ENCODE measurements at regions not wholly inside any gene's neighbourhood (a gene's known extent, or its start where the extent isn't known, plus 50 kb on each side); places are given as distances from the start of the nearest gene placed in this dataset.

- TF ChIP-seq GATA3 (IDR thresholded peaks at IDR 0.05; ENCODE audit: low read depth, low read length) (no peak), GATA2 (IDR thresholded peaks at IDR 0.05; ENCODE audit: low read depth, low read length) (no peak)
Measured at GRCh38 chr6:149140137-149140909, 177.2 kb upstream of the TAB2 start.

- TF ChIP-seq GATA2 (IDR thresholded peaks at IDR 0.05; ENCODE audit: low read depth, low read length) (no peak), GATA3 (IDR thresholded peaks at IDR 0.05; ENCODE audit: low read depth, low read length) (no peak)
Measured at GRCh38 chr6:149140910-149141290, 176.6 kb upstream of the TAB2 start.

GRCh38 chr6:149142924-149143429 is 174.5 kb upstream of the TAB2 start:
- TF ChIP-seq GATA3 (IDR thresholded peaks at IDR 0.05; ENCODE audit: low read depth, low read length) (no peak), GATA2 (IDR thresholded peaks at IDR 0.05; ENCODE audit: low read depth, low read length) (no peak)

- TF ChIP-seq GATA3 (IDR thresholded peaks at IDR 0.05; ENCODE audit: low read depth, low read length) (no peak), GATA2 (IDR thresholded peaks at IDR 0.05; ENCODE audit: low read depth, low read length) (no peak)
Measured at GRCh38 chr6:149147195-149147594, 170.3 kb upstream of the TAB2 start.

- TF ChIP-seq GATA3 (IDR thresholded peaks at IDR 0.05; ENCODE audit: low read depth, low read length) (no peak), GATA2 (IDR thresholded peaks at IDR 0.05; ENCODE audit: low read depth, low read length) (no peak)
Measured at GRCh38 chr6:149147938-149148718, 169.4 kb upstream of the TAB2 start.

- TF ChIP-seq GATA3 (IDR thresholded peaks at IDR 0.05; ENCODE audit: low read depth, low read length), result no peak
- no peak for TF ChIP-seq GATA2 (IDR thresholded peaks at IDR 0.05; ENCODE audit: low read depth, low read length)
Measured at GRCh38 chr6:149149653-149150052, 167.9 kb upstream of the TAB2 start.

- TF ChIP-seq GATA2 (IDR thresholded peaks at IDR 0.05; ENCODE audit: low read depth, low read length), result no peak
- TF ChIP-seq GATA3 (IDR thresholded peaks at IDR 0.05; ENCODE audit: low read depth, low read length), result no peak
Measured at GRCh38 chr6:149150301-149150700, 167.2 kb upstream of the TAB2 start.

GRCh38 chr6:149150801-149151398 is 166.6 kb upstream of the TAB2 start:
- TF ChIP-seq GATA3 (IDR thresholded peaks at IDR 0.05; ENCODE audit: low read depth, low read length) (no peak), GATA2 (IDR thresholded peaks at IDR 0.05; ENCODE audit: low read depth, low read length) (no peak)

- TF ChIP-seq GATA2 (IDR thresholded peaks at IDR 0.05; ENCODE audit: low read depth, low read length) (no peak), GATA3 (IDR thresholded peaks at IDR 0.05; ENCODE audit: low read depth, low read length) (no peak)
Measured at GRCh38 chr6:149152521-149152920, 165.0 kb upstream of the TAB2 start.

GRCh38 chr6:149153100-149153499 is 164.4 kb upstream of the TAB2 start:
- TF ChIP-seq GATA2 (IDR thresholded peaks at IDR 0.05; ENCODE audit: low read depth, low read length) (no peak), GATA3 (IDR thresholded peaks at IDR 0.05; ENCODE audit: low read depth, low read length) (no peak)

- TF ChIP-seq GATA3 (IDR thresholded peaks at IDR 0.05; ENCODE audit: low read depth, low read length), result no peak
- no peak for TF ChIP-seq GATA2 (IDR thresholded peaks at IDR 0.05; ENCODE audit: low read depth, low read length)
Measured at GRCh38 chr6:149153693-149154092, 163.8 kb upstream of the TAB2 start.

GRCh38 chr6:149154261-149154821 is 163.2 kb upstream of the TAB2 start:
- TF ChIP-seq GATA3 (IDR thresholded peaks at IDR 0.05; ENCODE audit: low read depth, low read length) (no peak), GATA2 (IDR thresholded peaks at IDR 0.05; ENCODE audit: low read depth, low read length) (no peak)

- no peak for TF ChIP-seq GATA2 (IDR thresholded peaks at IDR 0.05; ENCODE audit: low read depth, low read length)
- no peak for TF ChIP-seq GATA3 (IDR thresholded peaks at IDR 0.05; ENCODE audit: low read depth, low read length)
Measured at GRCh38 chr6:149157126-149157525, 160.4 kb upstream of the TAB2 start.

GRCh38 chr6:149158076-149158475 is 159.4 kb upstream of the TAB2 start:
- TF ChIP-seq GATA3 (IDR thresholded peaks at IDR 0.05; ENCODE audit: low read depth, low read length) (no peak), GATA2 (IDR thresholded peaks at IDR 0.05; ENCODE audit: low read depth, low read length) (no peak)
